ENCODE measurements at regions not wholly inside any gene's neighbourhood (a gene's known extent, or its start where the extent isn't known, plus 50 kb on each side); places are given as distances from the start of the nearest gene placed in this dataset.

DNA sequence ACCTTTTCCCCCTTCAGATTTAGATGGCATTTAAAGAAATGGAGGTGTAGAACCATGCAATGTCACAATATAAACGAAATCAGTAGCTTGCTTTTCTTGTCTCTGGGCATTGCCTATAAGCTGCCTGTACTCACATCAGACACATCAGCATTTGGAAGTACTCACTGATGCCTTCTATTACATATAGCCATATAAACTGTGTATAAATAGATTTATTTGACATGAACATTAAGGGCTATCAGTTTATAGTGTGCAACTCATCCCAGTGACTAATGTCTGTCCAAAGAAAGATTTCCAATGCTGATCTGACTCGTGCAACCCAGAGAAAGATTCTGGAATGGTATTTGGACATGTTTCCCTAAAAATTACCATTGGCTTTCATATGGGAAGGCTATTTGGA, 417.9 kb upstream of the MAF start:
- H3K27ac ChIP-seq (ENCODE audit: low read depth in 1 of 3, low read length in 2 of 3): no peak overlapping the region
- H3K36me3 ChIP-seq (ENCODE audit: control insufficient read depth in 3 of 3, insufficient read depth in 2 of 3, low read depth in 1 of 3, low read length in 3 of 3): no peaks in the 10 kb centered on the region
- 65 to 77% (median 66%) methylated on average over 2 of the region's 2 CpGs for WGBS, 3 donors
- peaks cover 0 to 12% (median 0%) of the 10 kb centered on the region in 3 donors for H3K4me1 ChIP-seq (ENCODE audit: control insufficient read depth in 3 of 3, insufficient read depth in 2 of 3, low read depth in 1 of 3, low read length in 2 of 3)
- no peaks in the 10 kb centered on the region for H3K9me3 ChIP-seq (ENCODE audit: control insufficient read depth in 2 of 2, insufficient read depth in 1 of 2, low read depth in 1 of 2, low read length in 1 of 2)
- no peak overlapping the region for H3K4me3 ChIP-seq (ENCODE audit: low read depth in 1 of 3, low read length in 3 of 3)
- no peak for FAIRE-seq
- DNase-seq: no peak
- H3K27me3 ChIP-seq (ENCODE audit: control insufficient read depth in 3 of 3, insufficient read depth in 3 of 3, low read length in 3 of 3): no peaks in the 10 kb centered on the region

DNA sequence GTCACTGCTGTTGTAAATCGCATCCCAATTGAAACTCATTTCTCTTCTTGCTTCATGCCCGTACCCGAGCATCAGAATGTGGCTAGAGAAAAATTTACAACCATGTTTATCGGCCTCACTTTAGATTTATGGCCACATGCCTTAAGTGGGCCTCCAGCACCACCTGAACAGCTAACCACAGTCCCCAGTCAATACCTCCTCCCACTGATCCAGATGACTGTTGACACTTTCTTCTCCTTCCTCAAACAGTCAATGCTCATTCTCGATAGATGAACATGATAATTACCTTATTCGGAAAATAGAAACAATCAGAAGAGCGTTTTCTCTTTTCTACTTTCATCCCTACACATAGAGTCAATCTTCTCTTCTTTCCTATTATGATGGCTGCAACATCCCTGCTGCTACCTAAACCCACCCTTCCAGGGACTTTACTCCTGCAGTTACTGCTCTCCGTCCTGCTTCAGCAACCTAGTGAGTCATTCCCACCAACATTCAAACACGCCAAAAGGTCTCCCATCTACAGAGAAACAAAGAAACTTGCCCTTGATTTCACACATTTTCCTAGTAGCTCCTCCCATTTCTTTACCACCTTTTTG, 416.3 kb upstream of the MAF start:
- peaks cover 0 to 12% (median 0%) of the 10 kb centered on the region in 3 donors for H3K4me1 ChIP-seq (ENCODE audit: control insufficient read depth in 3 of 3, insufficient read depth in 2 of 3, low read depth in 1 of 3, low read length in 2 of 3)
- no peaks in the 10 kb centered on the region for H3K36me3 ChIP-seq (ENCODE audit: control insufficient read depth in 3 of 3, insufficient read depth in 2 of 3, low read depth in 1 of 3, low read length in 3 of 3)
- peak in 1 of 2 donors; percentile 53 for DNase-seq
- H3K27me3 ChIP-seq (ENCODE audit: control insufficient read depth in 3 of 3, insufficient read depth in 3 of 3, low read length in 3 of 3): no peaks in the 10 kb centered on the region
- no peak overlapping the region for H3K4me3 ChIP-seq (ENCODE audit: low read depth in 1 of 3, low read length in 3 of 3)
- peak overlapping the region in 1 of 3 donors; percentile 21 for H3K27ac ChIP-seq (ENCODE audit: low read depth in 1 of 3, low read length in 2 of 3)
- FAIRE-seq: no peak
- WGBS, 3 donors: 70% methylated on average over 9 of the region's 9 CpGs
- no peaks in the 10 kb centered on the region for H3K9me3 ChIP-seq (ENCODE audit: control insufficient read depth in 2 of 2, insufficient read depth in 1 of 2, low read depth in 1 of 2, low read length in 1 of 2)

DNA sequence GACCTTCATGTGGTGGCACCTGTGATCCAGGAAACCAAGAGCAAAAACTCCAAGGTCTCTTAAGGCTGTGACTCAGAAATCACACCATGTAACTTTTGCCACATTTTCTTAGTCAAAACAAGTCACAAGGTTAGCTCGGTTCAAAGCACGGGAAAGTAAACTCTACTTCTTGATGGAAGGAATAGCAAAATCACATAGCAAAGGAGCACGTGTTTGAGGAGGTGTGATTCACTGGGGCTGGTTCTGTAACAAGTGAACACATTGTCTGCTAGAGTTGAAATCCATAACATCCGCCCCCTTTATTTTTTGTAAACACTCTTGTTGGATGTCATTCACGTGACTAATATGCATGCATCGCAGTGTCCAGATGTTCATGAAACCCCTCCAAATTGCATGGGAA, 415.0 kb upstream of the MAF start:
- Histone ChIP-seq H3K9me3 (ENCODE audit: control insufficient read depth in 2 of 2, insufficient read depth in 1 of 2, low read depth in 1 of 2, low read length in 1 of 2) (no peaks in the 10 kb centered on the region), H3K4me3 (ENCODE audit: low read depth in 1 of 3, low read length in 3 of 3) (no peak overlapping the region), H3K36me3 (ENCODE audit: control insufficient read depth in 3 of 3, insufficient read depth in 2 of 3, low read depth in 1 of 3, low read length in 3 of 3) (no peaks in the 10 kb centered on the region), H3K27ac (ENCODE audit: low read depth in 1 of 3, low read length in 2 of 3) (no peak overlapping the region), H3K27me3 (ENCODE audit: control insufficient read depth in 3 of 3, insufficient read depth in 3 of 3, low read length in 3 of 3) (no peaks in the 10 kb centered on the region), H3K4me1 (ENCODE audit: control insufficient read depth in 3 of 3, insufficient read depth in 2 of 3, low read depth in 1 of 3, low read length in 2 of 3) (peaks cover 0 to 12% (median 0%) of the 10 kb centered on the region in 3 donors)
- DNase-seq: no peak
- no peak for FAIRE-seq
- WGBS, 3 donors: 71 to 88% (median 84%) methylated on average over 6 of the region's 6 CpGs

DNA sequence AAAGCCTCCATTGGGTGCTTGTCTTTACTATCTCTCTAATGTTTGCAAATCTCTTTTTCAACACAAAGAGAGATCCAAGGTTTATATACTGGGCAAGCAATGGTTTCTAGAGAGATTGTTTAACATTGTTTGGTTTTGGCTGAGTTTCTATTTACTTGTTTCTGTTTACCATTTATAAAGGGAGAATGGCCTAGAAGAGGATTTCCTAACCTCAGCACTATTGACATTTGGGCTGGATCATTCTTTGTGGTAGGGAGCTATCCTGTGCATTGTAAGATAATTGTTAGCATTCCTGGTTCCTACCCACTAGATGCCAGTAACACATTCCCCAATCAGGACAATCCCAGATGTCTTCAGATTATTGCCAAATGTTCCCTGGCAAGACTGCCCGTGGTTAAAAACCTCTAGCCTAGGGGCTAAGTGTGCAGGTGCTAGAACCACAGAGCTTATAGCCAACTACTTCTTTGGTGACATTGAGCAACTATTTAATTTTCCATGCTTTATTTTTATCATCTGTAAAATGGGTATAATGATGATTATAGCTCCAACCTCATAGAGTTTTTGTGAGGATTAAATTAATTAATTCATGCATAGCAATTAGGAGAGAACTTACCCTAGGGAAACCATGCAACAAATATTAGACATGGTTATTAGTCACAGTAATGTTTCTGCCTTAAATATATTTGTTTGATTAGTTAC, 413.9 kb upstream of the MAF start:
- FAIRE-seq: no peak
- Histone ChIP-seq H3K36me3 (ENCODE audit: control insufficient read depth in 3 of 3, insufficient read depth in 2 of 3, low read depth in 1 of 3, low read length in 3 of 3) (no peaks in the 10 kb centered on the region), H3K4me1 (ENCODE audit: control insufficient read depth in 3 of 3, insufficient read depth in 2 of 3, low read depth in 1 of 3, low read length in 2 of 3) (peaks cover 0 to 12% (median 3%) of the 10 kb centered on the region in 3 donors), H3K9me3 (ENCODE audit: control insufficient read depth in 2 of 2, insufficient read depth in 1 of 2, low read depth in 1 of 2, low read length in 1 of 2) (no peaks in the 10 kb centered on the region), H3K27ac (ENCODE audit: low read depth in 1 of 3, low read length in 2 of 3) (no peak overlapping the region), H3K4me3 (ENCODE audit: low read depth in 1 of 3, low read length in 3 of 3) (no peak overlapping the region), H3K27me3 (ENCODE audit: control insufficient read depth in 3 of 3, insufficient read depth in 3 of 3, low read length in 3 of 3) (no peaks in the 10 kb centered on the region)
- no peak for DNase-seq
- WGBS, 3 donors: 67 to 69% (median 68%) methylated on average over 1 of the region's 1 CpG

DNA sequence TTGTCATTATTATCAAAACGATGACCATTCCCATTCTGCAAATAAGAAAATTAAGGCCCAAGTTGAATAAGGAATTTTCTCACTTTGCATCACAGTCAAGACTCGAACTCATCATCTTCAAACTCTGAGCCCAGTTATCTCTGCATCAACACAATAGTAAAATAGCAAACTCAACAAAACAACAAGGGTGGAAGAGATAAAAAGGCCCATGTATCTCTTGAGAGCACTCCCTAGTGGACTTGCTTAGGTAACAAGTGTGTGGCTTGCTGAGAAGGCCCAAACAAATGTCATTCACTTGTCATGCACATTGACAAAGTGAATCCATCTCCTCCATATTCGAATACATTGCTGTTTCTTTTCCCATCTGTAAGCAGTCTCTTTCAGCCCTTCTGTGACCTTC, 412.0 kb upstream of the MAF start:
- FAIRE-seq (no peak), DNase-seq (no peak)
- peaks cover 0 to 12% (median 5%) of the 10 kb centered on the region in 3 donors for H3K4me1 ChIP-seq (ENCODE audit: control insufficient read depth in 3 of 3, insufficient read depth in 2 of 3, low read depth in 1 of 3, low read length in 2 of 3)
- no peaks in the 10 kb centered on the region for H3K36me3 ChIP-seq (ENCODE audit: control insufficient read depth in 3 of 3, insufficient read depth in 2 of 3, low read depth in 1 of 3, low read length in 3 of 3)
- H3K27me3 ChIP-seq (ENCODE audit: control insufficient read depth in 3 of 3, insufficient read depth in 3 of 3, low read length in 3 of 3): no peaks in the 10 kb centered on the region
- no peaks in the 10 kb centered on the region for H3K9me3 ChIP-seq (ENCODE audit: control insufficient read depth in 2 of 2, insufficient read depth in 1 of 2, low read depth in 1 of 2, low read length in 1 of 2)
- WGBS, 3 donors: 66 to 77% (median 75%) methylated on average over 3 of the region's 3 CpGs
- no peak overlapping the region for H3K27ac ChIP-seq (ENCODE audit: low read depth in 1 of 3, low read length in 2 of 3)
- no peak overlapping the region for H3K4me3 ChIP-seq (ENCODE audit: low read depth in 1 of 3, low read length in 3 of 3)

DNA sequence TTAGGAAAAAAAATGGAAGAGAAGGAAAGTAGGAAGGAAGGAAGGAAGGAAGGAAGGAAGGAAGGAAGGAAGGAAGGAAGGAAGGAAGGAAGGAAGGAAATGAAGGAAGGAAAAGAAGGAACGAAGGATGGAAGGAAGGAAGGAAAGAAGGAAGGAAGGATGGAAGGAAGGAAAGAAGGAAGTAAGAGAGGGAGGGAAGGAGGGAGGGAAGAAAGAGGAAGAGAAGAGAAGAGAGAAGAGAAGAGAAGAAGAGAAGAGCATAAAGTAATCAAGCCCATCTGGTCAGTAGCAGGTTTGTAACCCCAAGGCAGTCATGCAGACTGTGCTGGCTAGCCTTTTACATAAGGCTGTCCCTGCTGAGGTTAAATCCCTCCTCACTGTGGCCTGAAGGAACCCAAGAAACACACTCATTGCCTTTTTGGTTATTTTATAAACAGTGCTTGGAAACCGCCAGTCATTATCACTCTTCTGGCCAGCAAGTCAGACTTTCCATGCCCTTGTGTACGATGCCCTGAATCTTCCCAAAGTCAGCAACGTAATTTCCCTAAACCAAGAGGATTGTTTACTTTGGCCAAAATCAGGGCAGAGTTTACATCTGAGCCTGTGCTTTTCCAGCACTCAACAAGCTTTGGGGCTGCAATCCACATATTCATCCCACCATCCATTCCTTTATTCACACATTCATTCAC, 409.6 kb upstream of the MAF start:
- H3K27ac ChIP-seq (ENCODE audit: low read depth in 1 of 3, low read length in 2 of 3): no peak overlapping the region

DNA sequence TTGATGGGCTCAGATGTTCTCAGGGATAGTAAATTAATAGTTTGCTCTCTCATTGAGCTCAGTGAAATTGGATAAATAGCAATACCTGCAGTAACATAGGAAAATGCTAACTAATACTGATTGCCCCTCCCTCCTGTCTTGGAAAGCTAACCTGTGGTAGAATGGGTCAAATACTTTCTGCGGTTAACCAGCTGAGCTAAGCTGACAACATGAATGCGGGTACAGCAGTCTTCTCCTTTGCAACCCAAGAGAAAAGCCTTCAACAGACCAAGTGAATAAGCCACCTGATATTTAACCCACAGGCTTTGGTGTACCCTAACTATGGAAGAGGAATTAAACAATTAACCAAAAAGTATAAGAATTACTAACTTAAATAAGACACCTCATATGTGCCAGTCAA, 408.3 kb upstream of the MAF start:
- 97 to 100% (median 98%) methylated on average over 2 of the region's 2 CpGs for WGBS, 3 donors
- H3K9me3 ChIP-seq (ENCODE audit: control insufficient read depth in 2 of 2, insufficient read depth in 1 of 2, low read depth in 1 of 2, low read length in 1 of 2): peaks cover 0 to 6% of the 10 kb centered on the region in 2 donors
- H3K4me1 ChIP-seq (ENCODE audit: control insufficient read depth in 3 of 3, insufficient read depth in 2 of 3, low read depth in 1 of 3, low read length in 2 of 3): peaks cover 0 to 11% (median 5%) of the 10 kb centered on the region in 3 donors
- H3K4me3 ChIP-seq (ENCODE audit: low read depth in 1 of 3, low read length in 3 of 3): no peak overlapping the region
- H3K27ac ChIP-seq (ENCODE audit: low read depth in 1 of 3, low read length in 2 of 3): no peak overlapping the region
- H3K27me3 ChIP-seq (ENCODE audit: control insufficient read depth in 3 of 3, insufficient read depth in 3 of 3, low read length in 3 of 3): no peaks in the 10 kb centered on the region
- no peaks in the 10 kb centered on the region for H3K36me3 ChIP-seq (ENCODE audit: control insufficient read depth in 3 of 3, insufficient read depth in 2 of 3, low read depth in 1 of 3, low read length in 3 of 3)
- FAIRE-seq (no peak), DNase-seq (no peak)

More for the DNA sequence above, 409.6 kb upstream of the MAF start:
- no peak for DNase-seq
- H3K4me3 ChIP-seq (ENCODE audit: low read depth in 1 of 3, low read length in 3 of 3): no peak overlapping the region
- no peaks in the 10 kb centered on the region for H3K9me3 ChIP-seq (ENCODE audit: control insufficient read depth in 2 of 2, insufficient read depth in 1 of 2, low read depth in 1 of 2, low read length in 1 of 2)
- no peaks in the 10 kb centered on the region for H3K27me3 ChIP-seq (ENCODE audit: control insufficient read depth in 3 of 3, insufficient read depth in 3 of 3, low read length in 3 of 3)
- WGBS, 3 donors: 41 to 76% (median 56%) methylated on average over 4 of the region's 4 CpGs
- H3K4me1 ChIP-seq (ENCODE audit: control insufficient read depth in 3 of 3, insufficient read depth in 2 of 3, low read depth in 1 of 3, low read length in 2 of 3): peaks cover 0 to 11% (median 5%) of the 10 kb centered on the region in 3 donors
- FAIRE-seq: no peak
- H3K36me3 ChIP-seq (ENCODE audit: control insufficient read depth in 3 of 3, insufficient read depth in 2 of 3, low read depth in 1 of 3, low read length in 3 of 3): no peaks in the 10 kb centered on the region

DNA sequence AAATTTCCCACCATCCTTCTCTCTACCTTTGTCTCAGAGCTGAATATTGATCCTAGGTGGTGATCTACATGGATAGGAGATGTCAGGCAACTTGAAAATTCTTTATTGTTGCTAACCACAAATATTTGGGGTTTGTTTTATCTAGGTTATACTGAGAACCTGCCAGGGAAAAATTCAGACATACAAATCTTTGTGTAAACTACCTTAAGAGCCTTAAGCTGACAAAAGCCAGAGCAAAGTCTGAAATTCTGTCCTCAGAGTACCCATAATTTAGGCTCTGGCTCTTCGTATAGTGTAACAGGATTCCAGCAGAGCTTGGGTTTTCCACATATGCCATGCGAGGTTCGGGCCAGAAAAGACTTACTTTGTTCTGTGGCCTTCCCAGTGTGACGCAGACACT, 406.7 kb upstream of the MAF start:
- DNase-seq (no peak), FAIRE-seq (no peak)
- Histone ChIP-seq H3K4me1 (ENCODE audit: control insufficient read depth in 3 of 3, insufficient read depth in 2 of 3, low read depth in 1 of 3, low read length in 2 of 3) (peaks cover 0 to 11% (median 5%) of the 10 kb centered on the region in 3 donors), H3K36me3 (ENCODE audit: control insufficient read depth in 3 of 3, insufficient read depth in 2 of 3, low read depth in 1 of 3, low read length in 3 of 3) (no peaks in the 10 kb centered on the region), H3K4me3 (ENCODE audit: low read depth in 1 of 3, low read length in 3 of 3) (no peak overlapping the region), H3K27ac (ENCODE audit: low read depth in 1 of 3, low read length in 2 of 3) (peak overlapping the region in 1 of 3 donors; percentile 37), H3K9me3 (ENCODE audit: control insufficient read depth in 2 of 2, insufficient read depth in 1 of 2, low read depth in 1 of 2, low read length in 1 of 2) (peaks cover 0 to 6% of the 10 kb centered on the region in 2 donors), H3K27me3 (ENCODE audit: control insufficient read depth in 3 of 3, insufficient read depth in 3 of 3, low read length in 3 of 3) (no peaks in the 10 kb centered on the region)
- 53 to 87% (median 56%) methylated on average over 4 of the region's 4 CpGs for WGBS, 3 donors

Data from small intestine (tissue), 7 donors.